Coronary artery (tissue), 2 donors: ENCODE measurements at regions not wholly inside any gene's neighbourhood (a gene's known extent, or its start where the extent isn't known, plus 50 kb on each side); places are given as distances from the start of the nearest gene placed in this dataset.

Experiments
- DNase-seq: peaks from one replicate; pipeline ENCODE4 v3.0.0-alpha.2; 2017; ENCODE audit warnings: low spot score
- H3K27ac ChIP-seq, 2 donors: fragments of 200-600 bp; sonication (generic); one replicate each; pipeline ENCODE4 v1.5.1; 2016 to 2019
- H3K4me3 ChIP-seq: fragments of 200-600 bp; sonication (generic); 2 replicates; pipeline ENCODE4 v1.5.1; 2016; ENCODE audit warnings: mild to moderate bottlenecking, moderate library complexity
- TF ChIP-seq, protein P1 (sequence below): fragments of 200-600 bp; sonication (generic); IDR thresholded peaks from one replicate; pipeline ENCODE4 v1.5.1; 2019; ENCODE audit warnings: antibody characterized with exemption

DNA sequence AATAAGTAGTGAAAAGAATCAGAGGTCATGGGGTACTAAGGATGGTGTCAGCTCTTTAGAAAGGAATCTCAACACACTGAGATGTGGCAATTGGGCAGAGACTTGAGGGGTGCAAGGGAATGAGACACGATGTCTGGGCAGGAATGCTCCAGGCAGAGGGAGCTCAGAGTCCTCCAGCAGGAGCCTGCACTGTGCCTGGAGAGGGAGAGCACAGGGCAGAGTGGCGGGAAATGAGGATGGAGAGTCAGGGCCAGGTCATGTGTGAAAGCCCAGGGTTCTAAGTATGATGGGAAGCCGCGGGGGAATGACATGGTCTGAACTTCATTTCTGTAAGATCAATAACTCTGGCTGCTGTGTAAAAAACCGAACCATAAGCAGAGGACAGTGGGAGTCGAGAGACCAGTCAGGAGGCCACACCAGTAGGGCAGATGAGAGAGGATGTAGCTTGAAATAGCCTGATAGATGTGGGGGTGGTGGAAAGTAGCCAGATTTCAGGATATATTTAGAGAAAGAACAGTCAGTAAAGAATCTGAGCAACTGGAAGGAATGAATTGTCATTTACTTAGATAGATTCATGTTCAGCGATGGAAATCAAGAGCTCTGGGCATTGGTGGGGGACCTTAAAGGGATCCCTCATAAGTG is 133.4 kb upstream of the DTNBP1 start:
- TF ChIP-seq, protein P1, sequence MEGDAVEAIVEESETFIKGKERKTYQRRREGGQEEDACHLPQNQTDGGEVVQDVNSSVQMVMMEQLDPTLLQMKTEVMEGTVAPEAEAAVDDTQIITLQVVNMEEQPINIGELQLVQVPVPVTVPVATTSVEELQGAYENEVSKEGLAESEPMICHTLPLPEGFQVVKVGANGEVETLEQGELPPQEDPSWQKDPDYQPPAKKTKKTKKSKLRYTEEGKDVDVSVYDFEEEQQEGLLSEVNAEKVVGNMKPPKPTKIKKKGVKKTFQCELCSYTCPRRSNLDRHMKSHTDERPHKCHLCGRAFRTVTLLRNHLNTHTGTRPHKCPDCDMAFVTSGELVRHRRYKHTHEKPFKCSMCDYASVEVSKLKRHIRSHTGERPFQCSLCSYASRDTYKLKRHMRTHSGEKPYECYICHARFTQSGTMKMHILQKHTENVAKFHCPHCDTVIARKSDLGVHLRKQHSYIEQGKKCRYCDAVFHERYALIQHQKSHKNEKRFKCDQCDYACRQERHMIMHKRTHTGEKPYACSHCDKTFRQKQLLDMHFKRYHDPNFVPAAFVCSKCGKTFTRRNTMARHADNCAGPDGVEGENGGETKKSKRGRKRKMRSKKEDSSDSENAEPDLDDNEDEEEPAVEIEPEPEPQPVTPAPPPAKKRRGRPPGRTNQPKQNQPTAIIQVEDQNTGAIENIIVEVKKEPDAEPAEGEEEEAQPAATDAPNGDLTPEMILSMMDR = no peak

DNA sequence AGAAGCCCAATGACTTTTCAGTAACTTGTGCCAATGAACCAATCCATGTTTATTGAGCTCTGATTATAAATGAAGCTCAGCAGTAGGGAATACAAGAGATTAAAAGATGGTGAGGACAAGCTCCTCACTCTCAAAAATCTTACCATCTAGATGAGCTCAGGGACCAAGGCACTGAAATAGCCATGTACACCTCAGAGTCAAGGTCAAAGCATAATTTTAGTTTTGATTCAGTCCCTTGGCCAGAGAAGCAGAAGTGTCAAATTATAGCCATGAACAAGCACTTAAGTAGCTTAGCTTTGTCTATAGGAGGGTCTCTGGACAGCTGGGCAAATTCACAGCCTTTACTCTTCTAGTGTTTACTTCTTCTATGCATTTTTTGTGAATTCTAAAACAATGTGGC is 131.0 kb upstream of the DTNBP1 start:
- Histone ChIP-seq H3K27ac (no peak overlapping the region), H3K4me3 (no peak overlapping the region)
- TF ChIP-seq, protein P1 = no peak
- DNase-seq = no peak

More for the DNA sequence above, 133.4 kb upstream of the DTNBP1 start:
- Histone ChIP-seq H3K4me3 (no peak overlapping the region), H3K27ac (no peak overlapping the region)
- no peak for DNase-seq

- TF ChIP-seq, protein P1 = no peak
- H3K27ac ChIP-seq = no peak overlapping the region
- DNase-seq = no peak
- H3K4me3 ChIP-seq = no peak overlapping the region
These were observed 130.5 kb upstream of the DTNBP1 start for GRCh38 chr6:15793288-15793687.

DNA sequence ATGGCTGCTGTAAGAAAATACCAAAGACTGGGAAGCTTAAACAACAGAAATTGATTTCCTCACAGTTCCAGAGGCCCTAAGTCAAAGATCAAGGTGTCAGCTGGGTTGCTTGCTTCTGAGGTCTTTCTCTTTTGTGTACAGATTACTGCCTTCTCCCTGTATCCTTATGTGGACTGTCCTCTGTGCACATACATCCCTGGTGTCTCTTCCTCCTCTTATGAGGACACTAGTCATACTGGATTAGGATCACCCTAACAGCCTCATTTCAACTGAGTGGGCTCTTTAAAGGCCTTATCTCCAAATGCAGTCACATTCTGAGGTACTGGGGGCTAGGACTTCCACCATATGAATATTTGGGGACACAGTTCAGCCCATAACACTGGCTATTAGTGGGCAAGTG is 130.0 kb upstream of the DTNBP1 start:
- no peak overlapping the region for H3K27ac ChIP-seq
- DNase-seq = no peak
- no peak overlapping the region for H3K4me3 ChIP-seq
- TF ChIP-seq, protein P1 = no peak

DNA sequence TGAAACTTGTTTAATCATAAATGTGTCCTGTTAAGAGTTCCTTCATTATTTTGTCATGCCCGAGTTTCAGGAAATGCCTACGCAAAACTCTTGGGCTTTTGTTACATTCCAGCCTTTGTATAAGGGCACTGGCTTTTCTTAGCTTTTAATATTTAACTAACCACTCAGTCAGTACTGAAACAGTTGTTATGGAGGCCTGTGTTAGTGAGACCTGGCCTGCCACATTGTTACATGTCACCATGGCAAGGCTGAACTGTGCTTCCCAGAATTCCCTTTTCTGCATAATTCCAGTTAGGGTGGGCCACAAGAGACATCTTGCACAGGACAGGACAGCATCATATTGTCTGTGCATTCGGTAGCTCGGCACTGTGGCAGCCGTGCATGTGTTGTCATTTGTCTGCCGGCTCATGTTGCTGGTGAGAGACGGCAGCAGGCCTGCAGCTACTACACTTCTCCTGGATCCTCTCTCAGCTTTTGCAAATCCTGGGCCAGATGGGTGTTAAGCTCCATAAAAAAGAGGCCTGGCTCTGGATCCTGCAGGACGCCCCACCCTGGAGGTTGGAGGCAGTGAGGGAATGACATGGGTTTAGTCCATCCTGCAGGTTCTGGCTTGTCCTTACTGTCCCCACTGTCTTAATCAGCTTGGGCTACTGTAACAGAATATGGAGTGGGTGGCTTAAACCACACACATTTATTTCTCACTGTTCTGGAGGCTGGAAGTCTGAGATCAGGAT is 128.8 kb upstream of the DTNBP1 start:
- H3K27ac ChIP-seq = no peak overlapping the region
- no peak for DNase-seq
- no peak overlapping the region for H3K4me3 ChIP-seq
- TF ChIP-seq, protein P1 = no peak

- DNase-seq = no peak
- Histone ChIP-seq H3K4me3 (no peak overlapping the region), H3K27ac (no peak overlapping the region)
- TF ChIP-seq, protein P1 = no peak
These were observed 127.3 kb upstream of the DTNBP1 start for GRCh38 chr6:15790116-15790515.

DNA sequence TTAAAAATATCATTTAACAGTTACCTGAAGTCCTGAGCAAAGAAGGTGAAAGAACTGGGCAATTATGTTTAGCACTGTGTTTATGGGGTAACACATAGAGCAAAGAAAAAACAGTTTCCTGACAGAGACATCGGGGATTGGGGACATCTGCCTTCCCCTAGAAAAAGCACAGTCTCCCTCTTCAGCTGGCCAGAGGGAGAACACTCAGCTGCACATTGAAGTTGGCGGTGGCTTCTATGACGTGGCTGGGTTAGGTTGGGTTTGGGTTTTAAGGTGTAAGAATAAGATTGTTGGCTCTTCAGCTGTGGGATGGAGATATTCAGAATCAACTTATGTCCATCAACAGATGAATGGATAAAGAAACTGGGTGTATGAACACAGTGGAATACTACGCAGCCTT is 124.0 kb upstream of the DTNBP1 start:
- no peak overlapping the region for H3K4me3 ChIP-seq
- no peak for DNase-seq
- no peak overlapping the region for H3K27ac ChIP-seq
- TF ChIP-seq, protein P1 = no peak
